Fibroblast of lung (primary cell): ENCODE measurements at regions not wholly inside any gene's neighbourhood (a gene's known extent, or its start where the extent isn't known, plus 50 kb on each side); places are given as distances from the start of the nearest gene placed in this dataset.

Experiments used
- DNase-seq, 2 donors: peaks; one replicate each; pipeline versions ENCODE4 v3.0.0 to v3.0.0-alpha.2; 2010; ENCODE audit warnings: low read depth in 2 of 2
- H2AFZ ChIP-seq: 2 replicates; pipeline ENCODE4 v1.5.1; 2012; ENCODE audit warnings: low read length, control low read depth, inconsistent platforms
- H3K27ac ChIP-seq: 2 replicates; pipeline ENCODE4 v1.5.1; 2011; ENCODE audit warnings: low read length, control low read depth; ENCODE audit not compliant: insufficient read depth
- H3K27me3 ChIP-seq: 2 replicates; pipeline ENCODE4 v1.5.1; 2011; ENCODE audit warnings: mild to moderate bottlenecking, low read length; ENCODE audit not compliant: control insufficient read depth, insufficient read depth
- H3K36me3 ChIP-seq: 2 replicates; pipeline ENCODE4 v1.5.1; 2011; ENCODE audit warnings: low read length; ENCODE audit not compliant: control insufficient read depth, insufficient read depth
- H3K4me1 ChIP-seq: 2 replicates; pipeline ENCODE4 v1.5.1; 2011; ENCODE audit warnings: low read length; ENCODE audit not compliant: control insufficient read depth, insufficient read depth; ENCODE audit errors: extremely low read depth
- H3K4me2 ChIP-seq: 2 replicates; pipeline ENCODE4 v1.5.1; 2011; ENCODE audit warnings: low read length, control low read depth; ENCODE audit not compliant: insufficient read depth; ENCODE audit errors: extremely low read depth
- H3K4me3 ChIP-seq, 4 experiments: fragments of 200-600 bp in 1 of 4; sonication (generic) in 1 of 4; replicated peaks in 1 of 4; 2 replicates each; pipeline ENCODE4 v1.5.1; 2011 to 2016; ENCODE audit warnings: low read length in 4 of 4, low read depth in 3 of 4, mild to moderate bottlenecking in 3 of 4, control low read depth in 2 of 4, inconsistent platforms in 1 of 4, mixed read lengths in 1 of 4; ENCODE audit not compliant: insufficient read depth in 1 of 4; ENCODE audit errors: control extremely low read depth in 1 of 4
- H3K79me2 ChIP-seq: 2 replicates; pipeline ENCODE4 v1.5.1; 2012; ENCODE audit warnings: mild to moderate bottlenecking, low read length, inconsistent platforms; ENCODE audit not compliant: control insufficient read depth, insufficient read depth
- H3K9ac ChIP-seq: 2 replicates; pipeline ENCODE4 v1.5.1; 2011; ENCODE audit warnings: mild to moderate bottlenecking, low read length, control low read depth; ENCODE audit not compliant: insufficient read depth
- H3K9me3 ChIP-seq: 2 replicates; pipeline ENCODE4 v1.5.1; 2012; ENCODE audit warnings: low read depth, low read length; ENCODE audit not compliant: control insufficient read depth, insufficient read depth
- H4K20me1 ChIP-seq: 2 replicates; pipeline ENCODE4 v1.5.1; 2011; ENCODE audit warnings: low read length; ENCODE audit not compliant: control insufficient read depth, insufficient read depth; ENCODE audit errors: extremely low read depth
- CTCF ChIP-seq, 2 donors: IDR thresholded peaks in 1 of 2; conservative IDR thresholded peaks in 1 of 2; 1 replicate in 1 of 2; 2 replicates in 1 of 2; pipeline ENCODE4 v1.5.1; 2011 to 2012; ENCODE audit warnings: low read length in 2 of 2, control low read depth in 1 of 2, inconsistent platforms in 1 of 2, low read depth in 1 of 2, mild to moderate bottlenecking in 1 of 2
- EZH2 ChIP-seq: IDR thresholded peaks from 2 replicates; pipeline ENCODE4 v1.5.1; 2012; ENCODE audit warnings: low read length, control low read depth, mild to moderate bottlenecking; ENCODE audit errors: missing control alignments

GRCh38 chr6:55694148-55694547 is 115.2 kb upstream of the HMGCLL1 start:
- no peak overlapping the region for H3K4me2 ChIP-seq
- H3K9ac ChIP-seq: no peak overlapping the region
- DNase-seq: peak; percentile 76 to 87
- no peaks in the 10 kb centered on the region for H3K27me3 ChIP-seq
- no peaks in the 10 kb centered on the region for H4K20me1 ChIP-seq
- no peaks in the 10 kb centered on the region for H3K9me3 ChIP-seq
- H3K79me2 ChIP-seq: no peaks in the 10 kb centered on the region
- TF ChIP-seq EZH2: no peak
- no peak for TF ChIP-seq CTCF (conservative IDR thresholded peaks at IDR 0.05 in 1 of 2, IDR thresholded peaks at IDR 0.05 in 1 of 2; ENCODE audit: low read depth in 1 of 2, low read length in 2 of 2)
- no peaks in the 10 kb centered on the region for H3K36me3 ChIP-seq
- no peak overlapping the region for H3K27ac ChIP-seq
- no peak overlapping the region for H2AFZ ChIP-seq
- H3K4me3 ChIP-seq: no peak overlapping the region
- no peaks in the 10 kb centered on the region for H3K4me1 ChIP-seq

- H3K4me3 ChIP-seq: no peak overlapping the region
- H2AFZ ChIP-seq: no peak overlapping the region
- H3K36me3 ChIP-seq: no peaks in the 10 kb centered on the region
- TF ChIP-seq CTCF (conservative IDR thresholded peaks at IDR 0.05 in 1 of 2, IDR thresholded peaks at IDR 0.05 in 1 of 2; ENCODE audit: low read depth in 1 of 2, low read length in 2 of 2) (no peak), EZH2 (no peak)
- no peak overlapping the region for H3K9ac ChIP-seq
- no peak overlapping the region for H3K27ac ChIP-seq
- no peaks in the 10 kb centered on the region for H3K79me2 ChIP-seq
- H3K4me1 ChIP-seq: no peaks in the 10 kb centered on the region
- H3K9me3 ChIP-seq: no peaks in the 10 kb centered on the region
- peak in 1 of 2 donors; percentile 32 for DNase-seq
- no peak overlapping the region for H3K4me2 ChIP-seq
- no peaks in the 10 kb centered on the region for H4K20me1 ChIP-seq
- H3K27me3 ChIP-seq: no peaks in the 10 kb centered on the region
Observed at GRCh38 chr6:55679503-55679902, 100.5 kb upstream of the HMGCLL1 start.

- Histone ChIP-seq H3K4me2 (no peak overlapping the region), H3K9ac (no peak overlapping the region), H4K20me1 (no peaks in the 10 kb centered on the region), H3K79me2 (no peaks in the 10 kb centered on the region), H3K27me3 (no peaks in the 10 kb centered on the region), H3K9me3 (no peaks in the 10 kb centered on the region), H2AFZ (no peak overlapping the region), H3K27ac (no peak overlapping the region), H3K4me3 (no peak overlapping the region), H3K36me3 (no peaks in the 10 kb centered on the region), H3K4me1 (no peaks in the 10 kb centered on the region)
- TF ChIP-seq CTCF (conservative IDR thresholded peaks at IDR 0.05 in 1 of 2, IDR thresholded peaks at IDR 0.05 in 1 of 2; ENCODE audit: low read depth in 1 of 2, low read length in 2 of 2): no peak
- TF ChIP-seq EZH2: no peak
- DNase-seq: peak in 1 of 2 donors; percentile 56
Observed at GRCh38 chr6:55678330-55679224, 99.6 kb upstream of the HMGCLL1 start.
